HG02798 (cell line): ENCODE measurements at regions not wholly inside any gene's neighbourhood (a gene's known extent, or its start where the extent isn't known, plus 50 kb on each side); places are given as distances from the start of the nearest gene placed in this dataset.

Source experiments
- ATAC-seq: cut with Tn5 transposase; IDR thresholded peaks from one replicate; pipeline ENCODE4 v1.9.1; 2021; ENCODE audit warnings: mild to moderate bottlenecking; ENCODE audit not compliant: unreplicated experiment, poor library complexity

GRCh38 chr10:63899673-63900300 is 378.6 kb downstream of the REEP3 start:
- no peak for ATAC-seq

- ATAC-seq, result peak; percentile 62
Measured at GRCh38 chr10:63901228-63901627, 380.0 kb downstream of the REEP3 start.

- no peak for ATAC-seq
Measured at GRCh38 chr10:63901881-63902280, 380.7 kb downstream of the REEP3 start.

GRCh38 chr10:63910806-63911205 is 389.6 kb downstream of the REEP3 start:
- ATAC-seq, result no peak

- ATAC-seq, result no peak
Measured at GRCh38 chr10:63915240-63915639, 394.0 kb downstream of the REEP3 start.

GRCh38 chr10:63917363-63917762 is 396.2 kb downstream of the REEP3 start:
- no peak for ATAC-seq

- no peak for ATAC-seq
Measured at GRCh38 chr10:63919575-63920279, 398.5 kb downstream of the REEP3 start.

- no peak for ATAC-seq
Measured at GRCh38 chr10:63920926-63921325, 399.7 kb downstream of the REEP3 start.

GRCh38 chr10:63921908-63922467 is 400.8 kb downstream of the REEP3 start:
- ATAC-seq, result no peak

GRCh38 chr10:63922468-63923284 is 401.5 kb downstream of the REEP3 start:
- no peak for ATAC-seq

GRCh38 chr10:63929831-63930467 is 408.7 kb downstream of the REEP3 start:
- ATAC-seq, result no peak

GRCh38 chr10:63930584-63930983 is 409.4 kb downstream of the REEP3 start:
- ATAC-seq, result no peak

- ATAC-seq, result no peak
Measured at GRCh38 chr10:63935705-63936104, 414.5 kb downstream of the REEP3 start.

- no peak for ATAC-seq
Measured at GRCh38 chr10:63940277-63940922, 419.2 kb downstream of the REEP3 start.

GRCh38 chr10:63964406-63964805 is 443.2 kb downstream of the REEP3 start:
- no peak for ATAC-seq

GRCh38 chr10:63965846-63966245 is 444.6 kb downstream of the REEP3 start:
- no peak for ATAC-seq

- ATAC-seq, result no peak
Measured at GRCh38 chr10:63972949-63973827, 452.0 kb downstream of the REEP3 start.

GRCh38 chr10:63976538-63976937 is 455.3 kb downstream of the REEP3 start:
- peak; percentile 96 for ATAC-seq

- ATAC-seq, result peak; percentile 51
Measured at GRCh38 chr10:63977329-63977923, 456.2 kb downstream of the REEP3 start.
